NCI-H2107 (cell line): ENCODE measurements at regions not wholly inside any gene's neighbourhood (a gene's known extent, or its start where the extent isn't known, plus 50 kb on each side); places are given as distances from the start of the nearest gene placed in this dataset.

Experiments used
- DNase-seq: peaks from one replicate; lab custom pipeline; 2025; lab: John Stamatoyannopoulos, UW

DNA sequence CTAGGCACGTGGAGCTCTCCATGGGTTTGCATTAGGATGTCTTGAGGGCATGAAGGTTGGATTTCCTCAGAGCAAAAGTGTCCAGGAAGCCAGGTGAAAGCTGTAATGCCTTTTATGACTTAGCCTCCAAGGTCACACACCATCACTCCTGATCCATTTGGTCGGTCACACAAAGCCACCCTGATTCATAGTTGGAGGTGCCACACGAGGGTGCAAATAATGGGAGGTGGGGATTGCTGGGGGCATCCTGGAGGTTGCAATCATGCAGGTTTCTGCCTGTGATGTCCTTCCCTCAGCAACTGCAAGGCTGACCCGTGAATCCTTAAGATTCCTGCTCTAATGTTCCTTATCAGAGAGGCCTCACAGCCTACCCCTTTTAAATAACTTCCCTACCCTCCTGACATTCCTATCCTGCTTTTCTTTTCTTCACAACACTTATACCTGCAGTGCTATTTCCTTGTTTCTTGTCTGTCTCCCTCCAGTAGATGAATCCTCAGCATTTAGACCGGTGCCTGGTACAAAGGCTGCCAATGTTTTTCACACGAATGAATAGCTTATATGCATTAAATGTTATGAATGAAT lies 97.1 kb downstream of the LIPG start:
- DNase-seq = no peak

DNA sequence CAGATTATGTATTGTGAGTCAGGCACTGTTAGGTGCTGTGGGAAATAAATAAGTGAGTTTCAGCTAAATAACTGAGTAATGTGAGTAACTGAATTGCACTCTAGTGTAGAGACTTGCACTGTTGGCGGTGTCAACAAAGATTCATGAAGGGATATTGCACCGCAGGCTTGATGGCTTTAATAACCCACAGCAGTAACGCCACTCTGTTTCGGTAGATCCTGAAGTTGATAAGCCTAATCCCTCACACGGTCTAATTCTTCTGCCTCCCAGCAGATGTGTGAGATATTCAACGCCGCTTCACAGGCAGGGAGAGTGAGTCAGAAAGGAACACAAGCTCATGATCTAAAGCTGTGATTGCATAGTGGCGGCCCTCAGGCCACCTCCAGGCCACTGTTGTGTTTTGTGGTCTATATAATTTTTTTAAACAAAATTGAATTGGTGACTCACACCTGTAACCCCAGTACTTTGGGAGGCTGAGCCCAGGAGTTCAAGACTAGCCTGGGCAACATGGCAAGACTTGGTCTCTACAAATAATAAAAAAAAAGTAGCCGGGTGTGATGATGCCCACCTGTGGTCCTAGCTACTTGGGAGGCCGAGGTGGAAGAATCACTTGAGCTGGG lies 94.3 kb downstream of the LIPG start:
- DNase-seq = no peak

DNA sequence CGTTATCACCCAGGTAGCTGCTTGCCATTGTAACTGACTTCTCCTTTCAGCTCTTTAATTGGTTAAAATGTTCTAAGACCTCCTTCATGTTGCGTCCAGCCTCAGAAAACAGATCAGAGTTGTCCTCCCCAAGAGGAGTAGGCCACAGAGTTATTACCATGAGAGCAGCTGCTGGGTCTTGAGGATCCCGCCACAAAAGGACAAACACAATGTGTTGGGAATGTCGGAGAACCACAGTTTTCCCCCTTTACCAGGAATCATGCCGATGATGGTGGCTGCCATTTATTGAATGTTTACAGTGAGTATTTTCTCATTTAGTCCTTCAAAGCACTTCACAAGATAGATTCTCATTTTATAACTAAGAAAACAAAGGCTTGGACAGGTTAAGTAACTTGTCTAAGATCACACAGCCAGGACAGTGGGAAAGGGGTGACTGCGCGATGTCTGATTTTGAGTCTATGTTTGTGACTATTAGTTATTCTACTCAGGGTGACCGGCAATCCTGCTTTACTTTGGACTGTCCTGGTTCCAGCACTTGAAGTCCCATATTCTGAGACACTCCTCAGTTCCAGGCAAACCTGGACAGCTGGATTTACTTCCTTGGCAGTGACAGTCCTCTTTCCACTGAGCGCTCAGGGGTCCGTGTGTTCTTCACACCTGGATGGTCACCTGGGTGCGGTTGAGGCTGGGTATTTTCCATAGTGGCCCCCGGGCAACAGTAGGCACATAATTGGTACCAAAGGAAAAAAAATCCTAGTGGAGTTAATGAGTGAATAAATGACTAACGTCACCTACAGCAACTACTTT lies 93.6 kb downstream of the LIPG start:
- no peak for DNase-seq

DNA sequence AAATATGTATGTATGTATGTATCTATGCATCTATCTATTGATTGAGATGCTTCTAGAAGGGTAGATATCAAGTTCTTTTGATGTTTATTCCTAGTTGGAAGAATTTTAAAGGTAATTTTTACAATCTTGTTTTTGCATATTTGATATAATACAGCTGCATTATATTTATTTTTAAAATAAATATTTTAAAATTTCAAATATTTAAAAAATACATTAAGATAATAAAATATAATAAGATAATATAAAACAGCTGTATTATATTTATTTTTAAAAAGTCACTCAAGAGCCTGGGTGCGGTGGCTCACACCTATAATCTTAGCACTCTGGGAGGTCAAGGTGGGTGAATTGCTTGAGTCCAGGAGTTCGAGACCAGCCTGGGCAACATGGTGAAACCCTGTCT lies 92.5 kb downstream of the LIPG start:
- DNase-seq = no peak

DNA sequence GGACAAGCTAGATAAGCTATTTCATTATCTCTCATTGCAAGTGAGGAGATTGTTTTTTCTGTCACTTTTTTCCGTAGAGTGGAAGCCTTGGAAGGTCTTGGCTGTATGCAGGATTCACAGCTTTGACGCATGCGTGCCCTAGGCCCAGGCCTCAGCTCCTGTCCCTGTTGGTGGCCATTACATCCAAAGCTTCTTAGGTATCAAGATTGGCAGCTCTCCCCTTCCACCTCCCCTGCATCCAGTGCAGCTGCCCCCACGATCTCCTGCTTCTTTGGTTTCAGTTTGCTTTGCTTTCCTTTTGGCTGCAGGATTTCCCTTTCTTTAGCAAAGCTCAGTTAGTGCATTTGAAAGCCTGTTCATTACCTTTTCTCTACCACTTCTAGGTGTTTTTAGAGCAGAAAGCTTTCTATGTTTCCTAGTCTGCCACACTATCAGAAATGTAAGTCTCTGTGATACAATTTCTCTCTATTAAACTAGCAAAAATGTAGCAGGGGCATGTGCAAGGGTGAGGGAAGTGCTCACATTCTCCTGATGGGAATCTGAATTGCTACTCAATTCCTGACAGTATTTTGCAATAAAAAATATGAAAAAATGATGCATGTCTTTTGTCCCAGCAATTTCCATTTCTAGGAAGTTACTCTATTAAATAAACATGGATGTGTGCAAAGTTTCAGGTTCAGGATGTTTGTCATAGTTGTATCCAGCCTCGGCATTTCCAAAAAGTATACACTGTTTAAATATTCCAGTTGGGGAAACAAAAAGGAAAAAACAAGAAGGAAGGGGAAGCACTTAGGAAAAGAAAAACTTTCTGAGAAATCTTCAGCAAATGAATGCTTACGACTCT lies 91.2 kb downstream of the LIPG start:
- peak; percentile 17 for DNase-seq

DNA sequence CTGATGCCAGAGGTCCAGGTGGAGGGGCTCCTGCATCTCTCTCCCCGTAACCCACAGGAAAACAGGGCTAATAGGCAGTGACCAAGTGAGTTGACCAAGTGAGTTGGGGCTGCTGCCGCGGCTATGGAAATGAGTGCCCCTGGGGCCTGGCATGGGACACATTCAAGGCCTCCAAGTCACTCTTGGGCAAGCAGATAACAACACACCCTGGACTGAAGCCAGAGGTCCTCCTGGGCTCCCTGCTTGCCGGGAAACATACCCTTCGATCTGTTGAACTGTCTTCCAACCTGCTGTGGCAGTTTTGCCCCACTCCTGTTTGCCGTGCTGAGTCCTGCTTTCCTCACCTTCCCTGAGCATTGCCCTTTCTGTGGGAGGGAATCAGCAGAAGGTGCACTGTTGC lies 89.2 kb downstream of the LIPG start:
- DNase-seq = no peak

DNA sequence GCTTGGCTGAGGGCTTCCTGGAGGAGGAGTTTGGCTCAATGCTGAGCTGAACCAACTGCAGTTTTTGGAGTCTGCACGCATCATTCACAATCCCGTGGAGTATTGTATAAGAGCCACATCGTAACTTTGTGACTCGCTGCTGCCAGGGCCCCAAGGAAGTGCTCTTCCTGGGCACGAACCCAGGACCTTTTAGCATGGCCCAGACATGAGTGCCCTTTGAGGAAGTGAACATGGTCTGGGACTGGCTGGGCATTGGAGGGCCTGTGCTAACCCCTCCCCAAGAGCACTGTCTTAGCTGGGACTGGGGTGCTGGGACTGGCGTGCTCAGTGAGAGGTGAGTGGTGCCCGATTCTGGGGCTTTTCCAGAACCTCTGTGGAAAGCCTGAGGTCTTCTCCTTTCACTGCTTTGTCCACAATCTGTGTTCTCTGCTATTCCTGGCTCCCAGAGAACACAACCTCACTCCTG lies 88.6 kb downstream of the LIPG start:
- no peak for DNase-seq

DNA sequence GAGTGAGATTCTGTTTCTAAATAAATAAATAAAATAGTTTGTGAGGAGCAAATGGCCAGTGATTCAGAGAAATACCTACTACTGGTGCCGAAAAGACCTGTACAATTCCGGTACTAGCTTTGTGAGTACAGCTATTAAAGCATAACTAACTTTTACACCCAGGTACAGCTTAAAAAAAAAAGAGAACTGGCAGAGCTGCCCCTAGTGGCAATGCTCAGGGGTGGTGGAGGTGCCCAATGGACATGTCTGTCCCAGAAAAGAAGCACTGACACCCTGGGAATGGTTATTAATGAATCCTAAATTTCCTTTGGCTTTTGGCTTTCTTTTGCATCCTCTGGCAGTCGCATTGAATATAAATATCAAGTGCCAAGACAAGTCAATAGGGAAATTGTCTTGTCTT lies 87.0 kb downstream of the LIPG start:
- DNase-seq = no peak
